NCI-H1105 treated with DMSO at 0.1 percent for 48 hours (cell line): ENCODE measurements at regions not wholly inside any gene's neighbourhood (a gene's known extent, or its start where the extent isn't known, plus 50 kb on each side); places are given as distances from the start of the nearest gene placed in this dataset.

Source experiments
- DNase-seq: peaks from one replicate; lab custom pipeline; 2025; lab: John Stamatoyannopoulos, UW

DNA sequence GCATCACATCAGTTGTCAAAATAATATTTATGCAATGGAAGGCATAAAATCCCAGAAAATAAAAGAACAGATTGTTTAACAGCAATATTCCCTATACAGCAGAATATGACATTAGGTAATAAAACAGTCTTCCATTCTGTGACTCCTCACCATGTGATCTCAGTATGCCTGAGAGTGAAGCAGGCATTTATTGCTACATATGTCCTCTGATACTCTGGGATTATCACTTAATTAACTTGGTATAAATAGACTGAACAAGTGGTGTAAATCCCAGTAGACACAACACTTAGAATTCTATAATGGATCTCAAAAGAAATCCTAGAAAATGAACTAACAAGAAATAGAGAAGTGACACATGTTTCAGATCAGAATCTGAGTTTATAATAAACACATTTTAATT, 841.3 kb downstream of the PDHA2 start:
- no peak for DNase-seq

DNA sequence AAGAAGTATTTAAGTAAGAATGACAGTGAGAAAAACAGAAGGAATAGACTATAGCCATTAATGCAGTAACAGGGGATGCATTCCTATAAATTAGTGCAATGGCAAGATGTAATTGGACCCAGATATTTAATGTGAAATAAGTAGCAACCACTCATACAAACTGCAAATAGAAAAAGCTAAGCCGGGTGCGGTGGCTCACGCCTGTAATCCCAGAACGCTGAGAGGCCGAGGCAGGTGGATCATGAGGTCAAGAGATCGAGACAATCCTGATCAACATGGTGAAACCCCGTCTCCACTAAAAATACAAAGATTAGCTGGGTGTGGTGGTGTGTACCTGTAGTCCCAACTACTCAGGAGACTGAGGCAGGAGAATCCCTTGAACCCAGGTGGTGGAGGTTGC, 845.8 kb downstream of the PDHA2 start:
- DNase-seq = no peak

DNA sequence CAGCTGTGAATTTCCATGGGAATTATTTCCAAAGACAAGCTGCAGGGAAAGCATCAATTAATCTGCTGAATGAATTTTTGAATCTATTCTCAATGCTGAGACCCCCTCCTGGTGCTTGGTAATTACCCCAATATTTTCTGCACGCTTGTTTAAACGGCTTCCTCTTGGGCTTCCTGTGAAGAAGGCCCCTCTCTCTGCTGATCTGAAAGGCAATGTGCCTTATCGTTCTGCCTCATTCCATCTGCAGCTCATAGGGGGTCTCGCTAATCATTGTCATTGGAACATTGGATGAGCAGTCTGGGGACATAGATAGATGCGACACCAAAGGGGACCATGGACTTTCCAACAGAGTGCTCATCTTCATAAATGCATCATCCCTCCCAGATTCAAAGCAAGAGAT, 851.6 kb downstream of the PDHA2 start:
- DNase-seq = no peak

DNA sequence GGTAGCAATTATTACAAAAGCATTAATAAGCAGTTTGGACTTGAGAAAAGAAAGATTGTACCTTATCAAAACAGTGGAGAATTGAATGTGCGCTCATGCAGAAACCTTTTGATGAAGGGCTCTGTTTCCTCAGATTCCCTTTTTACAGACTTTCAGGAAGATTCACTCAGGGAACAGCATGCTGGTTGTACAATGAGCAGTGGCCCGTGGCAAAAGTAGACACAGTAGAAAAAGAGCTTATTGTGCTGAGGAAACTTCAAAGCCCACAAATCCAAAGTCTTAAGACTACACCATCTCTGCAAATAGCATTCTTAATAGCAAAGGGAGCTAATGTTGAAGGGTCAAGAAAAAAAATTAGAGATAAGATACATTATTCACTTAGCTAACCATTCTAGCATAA, 858.9 kb downstream of the PDHA2 start:
- no peak for DNase-seq

DNA sequence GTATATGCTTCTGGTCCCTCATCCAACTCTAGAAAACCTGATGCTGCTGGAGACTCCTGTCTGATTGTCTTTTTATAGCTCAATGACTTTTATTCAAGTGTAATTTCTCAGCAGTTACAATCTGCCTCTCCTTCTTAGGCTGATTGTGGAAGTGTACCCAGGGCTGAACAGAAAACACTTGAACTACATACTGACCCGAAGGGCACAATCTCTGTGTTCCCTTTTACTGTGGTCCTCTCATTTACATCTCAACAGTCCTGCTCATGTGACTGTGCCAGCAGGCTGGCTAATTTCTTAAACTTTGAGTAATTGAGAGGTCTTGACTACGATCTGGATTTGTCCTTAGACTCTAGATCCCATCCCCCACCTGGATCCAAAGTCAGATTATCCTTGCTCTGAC, 863.4 kb downstream of the PDHA2 start:
- DNase-seq = no peak

DNA sequence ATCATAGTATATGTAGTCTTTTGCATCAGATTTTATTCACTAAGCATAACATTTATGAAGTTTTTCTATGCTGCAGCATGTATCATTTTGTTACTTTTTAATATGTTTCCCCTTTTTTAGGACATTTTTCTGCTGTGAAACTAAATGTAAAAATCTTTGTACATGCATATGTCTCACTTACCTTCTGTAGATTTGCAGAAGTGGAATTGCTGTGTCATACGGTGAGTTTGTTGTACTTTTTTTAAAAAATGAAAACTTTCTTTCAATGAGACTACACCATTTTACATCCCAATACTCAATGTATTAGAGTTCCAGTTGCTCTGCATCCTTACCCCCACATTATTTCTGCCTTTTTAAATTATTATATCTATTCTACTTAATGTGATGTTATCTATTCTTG, 868.9 kb downstream of the PDHA2 start:
- no peak for DNase-seq

DNA sequence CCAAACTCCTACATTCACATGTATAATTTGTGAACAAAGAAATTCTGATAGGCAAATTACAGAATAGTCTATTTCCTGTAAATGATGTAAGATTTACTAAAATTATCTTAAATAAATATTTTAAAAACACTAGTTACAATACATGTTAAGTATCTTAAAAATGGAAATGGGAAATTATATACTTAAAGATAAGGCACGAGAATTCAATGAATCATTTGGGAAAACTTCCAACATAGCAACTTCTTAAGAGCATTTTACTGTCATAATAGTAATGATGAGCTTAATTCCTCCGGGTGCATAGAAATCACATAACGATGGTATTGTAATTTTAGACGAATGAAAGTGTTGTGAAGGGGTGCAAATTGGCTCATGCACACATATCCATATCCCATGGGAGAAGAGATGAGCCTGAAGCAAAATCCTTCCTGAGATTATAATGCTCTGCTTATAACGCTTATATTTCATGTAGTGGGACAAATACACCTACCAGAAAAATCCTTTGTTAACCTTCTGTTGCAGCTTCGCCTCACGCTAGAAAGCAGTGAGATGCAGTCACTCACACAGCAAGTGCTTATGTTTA, 873.5 kb downstream of the PDHA2 start:
- DNase-seq = no peak

DNA sequence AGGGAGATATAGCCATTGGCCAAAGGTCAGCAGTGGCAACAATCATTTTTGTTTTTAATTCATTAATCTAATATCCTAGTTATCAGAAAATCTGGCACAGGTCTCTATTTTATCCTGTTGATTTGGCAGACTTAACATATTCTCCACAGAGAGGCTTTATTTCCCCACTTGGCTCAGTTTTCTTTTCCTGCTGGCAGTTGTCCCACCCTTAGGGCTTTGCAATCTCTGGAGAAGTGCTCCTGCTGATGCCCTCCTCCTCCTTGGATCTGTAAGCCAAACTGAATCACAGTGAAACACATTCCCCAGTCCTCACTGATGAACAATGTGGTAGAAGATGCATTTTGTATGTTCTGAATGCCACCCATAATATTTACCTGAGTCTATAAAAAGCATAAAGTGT, 889.7 kb downstream of the PDHA2 start:
- no peak for DNase-seq

DNA sequence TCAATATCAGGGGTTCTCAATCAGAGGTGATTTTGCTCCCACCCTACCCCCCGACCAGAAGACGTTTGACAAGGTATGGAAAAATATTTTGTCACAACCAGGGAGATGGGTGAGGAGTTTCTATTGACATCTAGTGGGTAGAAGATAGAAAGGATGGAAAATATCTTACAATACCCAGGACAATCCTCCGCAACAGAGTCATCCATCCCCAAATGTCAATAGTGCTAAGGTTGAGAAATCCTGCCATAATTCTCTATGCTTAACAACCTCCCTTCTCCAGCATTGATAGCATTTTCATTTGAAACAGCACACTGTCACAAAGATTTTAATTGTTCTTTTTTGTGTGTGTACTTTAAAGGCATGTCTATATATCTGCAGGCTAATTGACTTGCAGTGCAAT, 890.5 kb downstream of the PDHA2 start:
- DNase-seq = no peak

DNA sequence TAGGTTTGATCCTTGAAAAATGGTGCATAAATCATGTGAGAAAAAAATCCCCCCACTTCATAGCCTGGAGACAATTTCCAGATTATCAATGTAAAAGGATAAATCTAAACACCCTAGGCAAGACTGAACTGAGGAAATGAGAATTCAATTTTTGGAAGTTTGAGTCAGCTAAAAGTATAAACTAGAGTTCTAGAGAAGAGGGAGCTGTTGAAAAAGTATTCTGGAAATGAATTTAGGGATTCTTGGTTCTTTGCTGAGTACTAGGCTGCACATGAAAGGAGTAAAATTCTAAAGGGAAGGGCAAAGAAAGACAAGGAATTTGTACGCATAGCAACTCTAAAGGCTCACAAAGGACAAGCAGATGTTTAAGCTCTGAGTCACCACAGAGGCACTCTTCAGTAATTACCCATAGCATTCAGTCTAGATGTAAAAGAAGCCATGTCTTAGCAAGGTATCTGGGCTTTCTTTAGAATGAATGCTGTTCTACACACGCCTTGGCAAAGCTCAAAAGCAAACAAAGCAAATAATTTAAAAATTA, 896.5 kb downstream of the PDHA2 start:
- DNase-seq = no peak

DNA sequence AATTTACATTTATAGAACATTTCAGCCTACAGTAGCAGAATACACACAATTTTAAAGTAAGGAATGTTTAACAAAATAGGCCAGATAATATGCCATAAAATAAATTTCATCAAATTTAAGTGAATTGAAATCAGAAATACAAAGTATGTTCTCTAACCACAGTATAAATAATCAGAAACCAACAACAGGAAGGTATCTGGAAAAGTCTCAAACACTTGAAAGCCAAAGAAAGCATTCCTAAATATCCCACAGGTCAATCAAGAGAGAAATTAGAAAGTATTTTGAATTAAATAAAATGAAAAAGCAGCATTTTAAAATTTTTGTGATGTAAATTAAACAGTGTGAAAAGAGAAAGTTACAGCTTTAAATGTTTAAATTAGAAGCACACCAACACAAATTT, 899.2 kb downstream of the PDHA2 start:
- DNase-seq = no peak

DNA sequence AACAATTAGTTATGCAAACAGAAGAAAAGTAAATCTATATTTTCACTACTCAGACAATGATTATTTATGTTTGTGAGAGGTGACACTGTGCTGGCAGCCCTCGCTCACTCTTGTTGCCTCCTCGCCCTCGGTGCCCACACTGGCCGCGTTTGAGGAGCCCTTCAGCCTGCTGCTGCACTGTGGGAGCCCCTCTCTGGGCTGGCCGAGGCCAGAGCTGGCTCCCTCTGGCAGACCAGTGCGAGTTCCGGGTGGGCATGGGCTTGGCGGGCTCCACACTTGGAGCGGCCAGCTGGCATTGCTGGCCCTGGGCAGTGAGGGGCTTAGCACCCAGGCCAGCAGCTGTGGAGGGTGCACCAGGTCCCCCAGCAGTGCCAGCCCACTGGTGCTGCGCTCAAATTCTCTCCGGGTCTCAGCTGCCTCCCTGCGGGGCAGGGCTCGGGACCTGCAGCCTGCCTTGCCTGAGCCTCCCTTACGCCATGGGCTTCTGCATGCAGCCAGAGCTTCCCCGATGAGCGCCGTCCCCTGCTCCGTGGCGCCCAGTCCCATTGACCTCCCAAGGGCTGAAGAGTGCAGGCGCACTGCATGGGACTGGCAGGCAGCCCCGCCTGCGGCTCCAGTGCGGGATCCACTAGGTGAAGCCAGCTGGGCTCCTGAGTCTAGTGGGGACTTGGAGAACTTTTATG, 902.6 kb downstream of the PDHA2 start:
- DNase-seq = no peak

DNA sequence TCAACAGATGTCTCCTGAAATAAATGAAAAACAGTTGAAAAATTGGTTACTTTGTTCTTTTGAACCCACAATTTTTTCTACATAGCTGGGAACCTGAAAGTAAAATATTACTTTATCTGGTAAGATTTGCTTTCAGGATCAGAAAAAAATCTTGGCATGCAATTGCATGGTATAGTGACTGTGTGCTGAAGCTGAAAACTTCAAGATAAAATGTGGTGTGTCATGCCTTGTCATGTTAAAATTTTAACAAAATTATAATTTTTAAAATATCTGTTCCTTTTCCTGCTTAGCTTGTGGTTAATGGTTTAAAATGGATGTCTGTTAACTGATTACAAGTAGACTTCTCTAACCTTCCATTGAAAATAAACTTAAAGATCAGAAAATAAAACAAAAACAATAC, 904.8 kb downstream of the PDHA2 start:
- DNase-seq = no peak

DNA sequence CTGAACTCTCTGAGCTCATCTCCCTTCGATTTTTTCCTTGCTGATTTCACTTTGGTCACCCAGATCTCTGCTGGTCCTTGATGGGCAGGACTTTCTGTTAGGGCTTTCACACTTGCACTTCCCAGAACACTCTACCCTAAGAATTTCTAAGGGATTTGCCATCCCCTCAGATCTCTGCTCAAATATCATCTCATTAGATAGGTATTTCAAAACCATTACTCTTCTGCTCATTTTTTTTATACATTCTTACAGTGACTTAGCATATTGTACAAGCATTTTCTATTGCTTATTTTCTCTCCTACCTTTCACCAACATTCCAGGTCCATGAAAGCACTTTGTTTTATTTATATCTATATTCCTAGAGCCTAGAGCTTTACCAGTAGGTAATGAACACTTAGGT, 913.3 kb downstream of the PDHA2 start:
- no peak for DNase-seq

DNA sequence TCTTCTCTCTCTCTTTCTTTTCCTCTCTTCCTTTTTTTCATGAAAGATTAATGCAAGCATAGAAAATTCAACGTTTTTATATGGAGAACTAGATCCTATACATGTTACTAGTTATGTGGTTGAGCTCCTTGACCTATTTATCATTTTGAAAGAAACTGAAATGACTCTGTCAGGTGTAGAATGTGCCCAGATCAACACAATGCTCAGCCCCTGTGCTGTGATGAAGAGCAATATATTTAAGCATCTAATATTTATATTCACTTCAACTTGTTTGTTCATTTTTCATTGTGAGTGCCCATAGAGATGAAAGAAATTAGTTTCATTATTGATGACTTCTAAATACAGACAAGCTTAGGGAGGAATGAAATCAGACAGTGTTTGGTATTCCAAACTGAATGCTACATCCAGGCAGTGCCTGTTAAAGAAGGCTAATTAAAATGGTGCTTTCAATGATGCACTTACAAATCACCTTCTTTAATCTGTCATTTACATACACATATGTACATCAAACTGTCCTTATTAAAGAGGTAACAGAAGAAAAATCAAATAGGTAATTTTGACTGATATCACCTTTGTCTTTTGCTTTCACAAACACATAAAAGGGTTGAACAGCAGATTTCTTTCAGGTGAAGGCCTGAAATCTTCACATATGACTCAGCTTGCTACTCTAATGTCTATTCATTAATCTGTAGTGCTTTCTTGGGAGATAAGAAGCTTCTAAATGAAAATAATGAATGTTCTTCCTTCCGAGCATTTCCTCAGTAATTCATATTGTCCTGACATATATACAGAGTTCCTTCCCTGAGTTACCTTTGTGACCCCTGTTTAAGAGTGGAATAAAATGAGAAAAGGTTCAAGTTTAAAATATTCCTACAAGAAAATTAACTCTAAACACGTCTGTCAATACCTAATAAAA, 915.9 kb downstream of the PDHA2 start:
- no peak for DNase-seq

DNA sequence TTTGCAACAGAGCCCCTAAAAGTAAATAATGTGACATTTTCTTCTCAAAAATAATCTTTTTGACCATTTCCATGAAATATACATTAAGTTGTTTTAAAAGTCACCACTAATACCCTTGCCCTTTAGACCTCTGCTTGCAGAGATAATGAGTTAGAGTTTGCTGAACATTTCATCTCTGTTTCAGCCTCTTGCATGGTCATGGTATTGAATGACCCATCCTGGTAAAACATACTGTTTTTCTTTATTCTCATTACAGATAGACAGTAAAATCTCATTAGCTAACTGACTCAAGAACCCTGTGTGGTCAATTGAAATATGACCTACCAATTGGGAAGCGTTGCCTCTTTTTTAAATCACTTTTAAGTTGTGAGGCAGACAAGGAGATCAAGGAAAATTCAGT, 916.7 kb downstream of the PDHA2 start:
- no peak for DNase-seq

DNA sequence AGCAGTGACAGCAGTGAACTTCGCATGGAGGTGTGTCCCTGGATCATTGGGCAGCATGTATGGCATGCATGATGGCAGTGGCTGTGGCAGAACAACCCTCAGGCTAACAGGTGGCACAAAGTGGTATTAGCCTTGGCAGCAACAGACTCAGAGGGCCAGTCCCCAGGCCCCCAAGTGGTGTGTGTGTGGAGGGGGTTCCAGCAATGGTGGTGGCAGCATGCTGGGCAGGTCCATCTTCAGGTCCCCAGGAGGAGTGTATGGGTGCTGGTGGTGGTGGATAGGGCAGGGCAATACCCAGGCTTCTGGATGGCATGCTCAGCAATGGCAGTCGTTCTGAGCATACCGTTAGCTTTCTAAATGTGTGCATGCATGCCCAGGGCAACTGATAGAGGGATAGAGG, 923.7 kb downstream of the PDHA2 start:
- no peak for DNase-seq

DNA sequence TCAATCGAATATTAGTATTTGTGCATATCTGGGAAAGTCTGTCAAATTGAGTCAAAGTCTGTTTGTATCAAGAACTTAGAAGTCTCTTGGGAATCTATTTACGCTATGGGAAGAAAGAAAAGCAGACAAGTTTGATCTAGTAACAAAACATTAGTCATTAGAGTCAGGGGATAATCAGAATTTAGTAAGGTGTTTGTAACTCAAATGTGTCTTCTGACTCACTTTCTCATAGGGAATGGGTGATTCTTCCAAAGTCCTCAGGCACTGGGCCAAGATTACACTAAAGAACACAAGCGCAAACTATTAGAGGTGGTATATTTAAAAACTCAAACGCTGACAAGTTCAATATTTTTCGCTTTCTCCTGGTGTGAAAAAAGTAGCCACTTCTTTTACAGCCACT, 926.5 kb downstream of the PDHA2 start:
- DNase-seq = no peak

DNA sequence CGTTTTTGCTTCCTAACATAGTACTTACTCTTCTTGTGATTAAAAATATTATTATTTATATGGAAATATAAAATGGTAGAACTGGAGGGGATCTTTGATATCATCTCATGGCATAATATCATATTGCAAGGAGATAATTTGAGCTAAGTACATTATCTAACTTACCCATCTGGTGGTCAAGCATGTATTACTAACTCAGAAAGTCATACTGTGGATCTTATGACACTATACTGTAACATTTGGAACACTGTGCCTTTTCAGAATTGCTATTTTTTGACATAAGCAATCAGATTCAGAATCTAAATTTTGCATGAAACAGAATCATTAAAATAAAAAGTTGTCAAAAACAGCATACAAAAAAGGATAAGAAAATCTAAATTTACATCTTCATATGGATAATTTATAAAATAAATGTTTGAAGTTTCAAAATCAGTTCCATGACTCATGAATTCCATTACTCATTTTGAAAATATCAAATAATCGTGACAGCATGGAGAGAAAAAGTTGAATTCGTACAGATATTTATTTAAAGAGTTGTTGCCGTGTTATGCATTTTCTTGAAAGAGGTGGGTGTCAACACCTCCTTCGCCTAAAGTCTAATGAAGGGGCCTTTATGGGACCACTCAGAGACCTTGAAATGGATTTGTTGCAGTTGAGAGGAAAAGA, 928.1 kb downstream of the PDHA2 start:
- DNase-seq = no peak

DNA sequence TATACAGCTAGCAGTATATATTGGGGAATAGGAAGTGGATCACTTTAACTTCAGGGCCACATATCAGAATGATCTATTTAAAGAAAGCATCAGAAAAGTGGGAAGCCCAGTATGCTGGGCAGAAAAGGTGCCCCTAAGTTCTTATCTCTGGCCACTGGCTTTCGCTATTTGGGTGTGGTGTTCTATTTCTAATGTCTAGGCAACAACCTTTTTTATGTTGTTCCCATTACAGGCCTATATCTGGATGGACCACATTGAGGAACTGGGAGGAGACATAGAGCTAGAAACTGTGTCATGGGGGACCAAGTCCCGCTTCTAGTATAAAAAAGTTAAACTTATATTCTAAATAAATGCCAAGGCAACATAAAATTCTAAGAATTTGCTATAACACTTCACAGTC, 935.6 kb downstream of the PDHA2 start:
- DNase-seq = no peak

DNA sequence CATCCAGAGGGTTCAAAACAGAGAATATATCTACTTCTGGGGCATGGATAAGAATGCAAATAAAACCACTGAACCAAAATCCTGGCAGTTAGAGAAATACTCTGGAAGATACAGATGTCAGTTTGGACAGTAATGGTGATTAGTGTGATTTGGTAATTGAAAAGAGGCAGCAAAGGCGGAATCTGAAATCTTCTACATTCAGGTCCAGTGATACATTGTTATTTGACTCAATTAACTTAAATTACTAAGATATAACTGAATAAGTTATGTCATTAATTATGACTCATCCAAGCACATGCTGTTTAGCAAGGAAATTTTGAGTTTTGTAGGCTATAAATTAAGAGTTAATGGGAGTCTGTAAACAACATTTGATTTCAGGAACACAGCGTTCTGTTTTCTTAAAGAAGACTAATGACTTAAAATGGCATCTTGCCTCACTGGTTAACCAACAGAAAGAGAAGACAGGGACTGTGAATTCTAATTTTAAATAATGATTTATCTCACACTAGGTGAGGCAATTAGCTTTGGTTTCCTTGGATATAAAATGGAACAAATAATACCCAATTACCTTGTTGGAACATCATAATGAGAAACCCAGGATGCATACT, 937.1 kb downstream of the PDHA2 start:
- no peak for DNase-seq

DNA sequence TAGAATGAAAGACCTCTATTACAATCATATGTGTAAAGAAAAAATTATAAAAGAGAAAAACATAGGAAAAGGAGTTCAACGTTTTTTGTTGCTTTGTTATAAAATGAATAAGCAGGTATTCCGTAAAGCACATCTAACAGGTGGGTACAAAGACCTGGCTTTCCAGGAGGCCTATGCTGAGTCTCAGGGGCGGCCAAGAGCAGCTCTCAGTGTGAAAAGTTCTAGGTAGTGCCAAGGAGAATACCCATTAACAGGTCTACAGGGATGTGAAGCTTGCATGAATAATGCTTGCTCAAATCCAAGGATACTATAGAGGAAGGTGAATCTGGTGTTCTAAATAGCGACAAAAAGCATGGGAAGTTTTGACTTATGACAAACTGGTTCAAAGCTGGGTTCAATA, 944.4 kb downstream of the PDHA2 start:
- DNase-seq = peak; percentile 58
